ENCODE measurements at regions not wholly inside any gene's neighbourhood (a gene's known extent, or its start where the extent isn't known, plus 50 kb on each side); places are given as distances from the start of the nearest gene placed in this dataset.

DNA sequence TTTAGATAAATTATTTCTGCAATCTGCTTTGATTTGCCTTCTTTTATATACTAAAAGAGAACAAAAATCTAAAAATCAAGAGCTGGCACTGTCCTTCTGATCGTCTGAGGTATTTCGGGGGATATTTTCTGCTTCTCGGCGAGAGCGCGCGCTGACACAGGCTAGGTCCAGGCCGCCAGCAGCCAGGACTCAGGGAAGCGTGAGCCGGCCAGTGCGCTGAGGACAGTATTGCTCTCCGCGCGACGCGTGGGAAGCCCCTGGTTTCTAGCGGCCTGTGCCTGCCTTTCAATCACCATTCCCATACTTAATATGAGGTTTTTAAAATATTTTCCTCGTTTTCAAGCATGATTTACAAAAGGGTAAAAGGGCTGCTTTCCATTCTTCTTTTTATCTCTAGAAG, 307.3 kb upstream of the IRX1 start:
- no TSS peak for BruUV-seq (replicated peaks)
- no peak overlapping the region for H2AFZ ChIP-seq (ENCODE audit: low read depth, low read length, poor library complexity, severe bottlenecking)
- H3K36me3 ChIP-seq (ENCODE audit: control insufficient read depth in 1 of 2, insufficient read depth in 2 of 2, low read length in 2 of 2): no peaks in the 10 kb centered on the region
- H3K4me3 ChIP-seq (replicated peaks in 1 of 2; ENCODE audit: low read depth in 1 of 2, low read length in 2 of 2): no peak overlapping the region
- DNase-seq (ENCODE audit: low read depth, low spot score): no peak
- no peaks in the 10 kb centered on the region for H3K27me3 ChIP-seq (ENCODE audit: insufficient read depth, low read length)
- H3K4me2 ChIP-seq (ENCODE audit: low read length): no peak overlapping the region
- H3K9me3 ChIP-seq (ENCODE audit: control insufficient read depth in 1 of 2, insufficient read depth in 1 of 2, low read depth in 1 of 2, low read length in 2 of 2): peaks cover 6 to 41% of the 10 kb centered on the region in 2 experiments; a peak in 2 of 4 replicates
- intact Hi-C loops (cut with micrococcal nuclease): no loop called here
- TF ChIP-seq, protein P1, sequence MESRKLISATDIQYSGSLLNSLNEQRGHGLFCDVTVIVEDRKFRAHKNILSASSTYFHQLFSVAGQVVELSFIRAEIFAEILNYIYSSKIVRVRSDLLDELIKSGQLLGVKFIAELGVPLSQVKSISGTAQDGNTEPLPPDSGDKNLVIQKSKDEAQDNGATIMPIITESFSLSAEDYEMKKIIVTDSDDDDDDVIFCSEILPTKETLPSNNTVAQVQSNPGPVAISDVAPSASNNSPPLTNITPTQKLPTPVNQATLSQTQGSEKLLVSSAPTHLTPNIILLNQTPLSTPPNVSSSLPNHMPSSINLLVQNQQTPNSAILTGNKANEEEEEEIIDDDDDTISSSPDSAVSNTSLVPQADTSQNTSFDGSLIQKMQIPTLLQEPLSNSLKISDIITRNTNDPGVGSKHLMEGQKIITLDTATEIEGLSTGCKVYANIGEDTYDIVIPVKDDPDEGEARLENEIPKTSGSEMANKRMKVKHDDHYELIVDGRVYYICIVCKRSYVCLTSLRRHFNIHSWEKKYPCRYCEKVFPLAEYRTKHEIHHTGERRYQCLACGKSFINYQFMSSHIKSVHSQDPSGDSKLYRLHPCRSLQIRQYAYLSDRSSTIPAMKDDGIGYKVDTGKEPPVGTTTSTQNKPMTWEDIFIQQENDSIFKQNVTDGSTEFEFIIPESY (IDR thresholded peaks at IDR 0.05; ENCODE audit: extremely low read depth, insufficient replicate concordance, low read length): no peak
- TF ChIP-seq ELF1 (IDR thresholded peaks at IDR 0.05; ENCODE audit: borderline replicate concordance, low read depth) (no peak), CEBPB (IDR thresholded peaks at IDR 0.05; ENCODE audit: low read depth) (no peak), JUND (IDR thresholded peaks at IDR 0.05) (no peak), EZH2phosphoT487 (IDR thresholded peaks at IDR 0.05; ENCODE audit: borderline replicate concordance) (no peak)
- TF ChIP-seq, protein P2, sequence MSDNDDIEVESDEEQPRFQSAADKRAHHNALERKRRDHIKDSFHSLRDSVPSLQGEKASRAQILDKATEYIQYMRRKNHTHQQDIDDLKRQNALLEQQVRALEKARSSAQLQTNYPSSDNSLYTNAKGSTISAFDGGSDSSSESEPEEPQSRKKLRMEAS (IDR thresholded peaks at IDR 0.05): no peak
- H3K9me2 ChIP-seq (ENCODE audit: insufficient read depth): no peaks in the 10 kb centered on the region
- POLR2A ChIA-PET: no interaction called here
- H3K9ac ChIP-seq (ENCODE audit: low read length): no peak overlapping the region
- H3K4me1 ChIP-seq (ENCODE audit: control insufficient read depth in 1 of 2, insufficient read depth in 2 of 2, low read length in 2 of 2): no peaks in the 10 kb centered on the region
- no peaks in the 10 kb centered on the region for H3K79me2 ChIP-seq (ENCODE audit: insufficient read depth, low read length)
- no peak for ATAC-seq
- RAD21 ChIA-PET (ENCODE audit: low non-redundant PET in 1 of 2, low total read pairs in 2 of 2, uncharacterized antibody in 2 of 2, unreplicated experiment in 2 of 2): no interaction called here
- no peaks in the 10 kb centered on the region for H4K20me1 ChIP-seq (ENCODE audit: insufficient read depth)
- CTCF ChIA-PET: no interaction called here
- no peak overlapping the region for H3K27ac ChIP-seq (ENCODE audit: low read depth, low read length)

DNA sequence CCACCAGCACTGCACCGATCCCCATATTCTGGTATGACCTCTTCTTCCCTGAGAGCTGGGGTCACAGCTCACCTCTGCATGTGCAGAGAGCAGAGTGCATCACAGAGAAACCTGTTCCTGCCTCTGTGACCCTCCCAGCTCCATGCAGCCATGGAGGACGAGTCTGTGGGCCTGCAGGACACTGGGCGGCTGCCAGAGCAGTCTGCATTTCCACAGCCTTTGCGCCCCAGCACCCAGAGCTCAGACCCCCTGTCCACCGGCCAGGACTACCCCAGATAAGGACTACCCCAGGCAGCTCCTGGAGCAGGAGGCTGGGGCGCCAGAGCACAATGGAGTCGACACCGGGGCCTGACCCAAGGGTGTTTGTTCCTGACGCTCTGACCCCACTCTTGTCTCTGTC, 308.1 kb upstream of the IRX1 start:
- H3K27ac ChIP-seq (ENCODE audit: low read depth, low read length): no peak overlapping the region
- ChIA-PET POLR2A (no interaction called here), RAD21 (ENCODE audit: low non-redundant PET in 1 of 2, low total read pairs in 2 of 2, uncharacterized antibody in 2 of 2, unreplicated experiment in 2 of 2) (no interaction called here), CTCF (no interaction called here)
- intact Hi-C loops (cut with micrococcal nuclease): no loop called here
- H4K20me1 ChIP-seq (ENCODE audit: insufficient read depth): no peaks in the 10 kb centered on the region
- no peaks in the 10 kb centered on the region for H3K27me3 ChIP-seq (ENCODE audit: insufficient read depth, low read length)
- H3K9me3 ChIP-seq (ENCODE audit: control insufficient read depth in 1 of 2, insufficient read depth in 1 of 2, low read depth in 1 of 2, low read length in 2 of 2): peaks cover 7 to 40% of the 10 kb centered on the region in 2 experiments; a peak in 2 of 4 replicates
- no peak overlapping the region for H3K9ac ChIP-seq (ENCODE audit: low read length)
- H3K79me2 ChIP-seq (ENCODE audit: insufficient read depth, low read length): no peaks in the 10 kb centered on the region
- no TSS peak for BruUV-seq (replicated peaks)
- DNase-seq (ENCODE audit: low read depth, low spot score) (no peak), ATAC-seq (no peak)
- H3K9me2 ChIP-seq (ENCODE audit: insufficient read depth): no peaks in the 10 kb centered on the region
- no peaks in the 10 kb centered on the region for H3K36me3 ChIP-seq (ENCODE audit: control insufficient read depth in 1 of 2, insufficient read depth in 2 of 2, low read length in 2 of 2)
- H2AFZ ChIP-seq (ENCODE audit: low read depth, low read length, poor library complexity, severe bottlenecking): no peak overlapping the region
- H3K4me3 ChIP-seq (replicated peaks in 1 of 2; ENCODE audit: low read depth in 1 of 2, low read length in 2 of 2): no peak overlapping the region
- no peak overlapping the region for H3K4me2 ChIP-seq (ENCODE audit: low read length)
- no peaks in the 10 kb centered on the region for H3K4me1 ChIP-seq (ENCODE audit: control insufficient read depth in 1 of 2, insufficient read depth in 2 of 2, low read length in 2 of 2)
- TF ChIP-seq ZFX (IDR thresholded peaks at IDR 0.05): no peak
- no peak for TF ChIP-seq SP1 (IDR thresholded peaks at IDR 0.05; ENCODE audit: low read depth)
- TF ChIP-seq EZH2phosphoT487 (IDR thresholded peaks at IDR 0.05; ENCODE audit: borderline replicate concordance): no peak
- TF ChIP-seq, protein P2 (IDR thresholded peaks at IDR 0.05): no peak
- TF ChIP-seq RAD21 (IDR thresholded peaks at IDR 0.05; ENCODE audit: low read depth): no peak
- TF ChIP-seq YY1 (IDR thresholded peaks at IDR 0.05; ENCODE audit: extremely low read depth, insufficient replicate concordance, low read depth, low read length): no peak
- no peak for TF ChIP-seq CBX3 (IDR thresholded peaks at IDR 0.05; ENCODE audit: low read depth)
- TF ChIP-seq, protein P3, sequence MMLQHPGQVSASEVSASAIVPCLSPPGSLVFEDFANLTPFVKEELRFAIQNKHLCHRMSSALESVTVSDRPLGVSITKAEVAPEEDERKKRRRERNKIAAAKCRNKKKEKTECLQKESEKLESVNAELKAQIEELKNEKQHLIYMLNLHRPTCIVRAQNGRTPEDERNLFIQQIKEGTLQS (IDR thresholded peaks at IDR 0.05): no peak
- TF ChIP-seq JUND (IDR thresholded peaks at IDR 0.05): no peak
- TF ChIP-seq EZH2 (IDR thresholded peaks at IDR 0.05): no peak
- TF ChIP-seq, protein P1 (IDR thresholded peaks at IDR 0.05; ENCODE audit: extremely low read depth, insufficient replicate concordance, low read length): no peak
- TF ChIP-seq FOSL1 (IDR thresholded peaks at IDR 0.05; ENCODE audit: low read depth): no peak
